ENCODE measurements at regions not wholly inside any gene's neighbourhood (a gene's known extent, or its start where the extent isn't known, plus 50 kb on each side); places are given as distances from the start of the nearest gene placed in this dataset.
"Not testable (repeated sequence)": the region's sequence is repeated elsewhere in the genome, so short reads cannot be mapped to it uniquely, and the experiment has no call there.

- DNase-seq: no peak
Observed at GRCh38 chr7:11221984-11222383, 248.3 kb downstream of the PHF14 start.

GRCh38 chr7:11224535-11224934 lies 250.9 kb downstream of the PHF14 start:
- no peak for DNase-seq

- no peak for DNase-seq
Observed at GRCh38 chr7:11228515-11228914, 254.8 kb downstream of the PHF14 start.

- no peak for DNase-seq
Observed at GRCh38 chr7:11231190-11231589, 257.5 kb downstream of the PHF14 start.

- DNase-seq: no peak
Observed at GRCh38 chr7:11232462-11232861, 258.8 kb downstream of the PHF14 start.

- no peak for DNase-seq
Observed at GRCh38 chr7:11233871-11234270, 260.2 kb downstream of the PHF14 start.

- DNase-seq: no peak
Observed at GRCh38 chr7:11235491-11235890, 261.8 kb downstream of the PHF14 start.

- DNase-seq: no peak
Observed at GRCh38 chr7:11236680-11237079, 263.0 kb downstream of the PHF14 start.

- DNase-seq: no peak
Observed at GRCh38 chr7:11237742-11238141, 264.1 kb downstream of the PHF14 start.

GRCh38 chr7:11239316-11239715 lies 265.6 kb downstream of the PHF14 start:
- DNase-seq: no peak

- no peak for DNase-seq
Observed at GRCh38 chr7:11243739-11244138, 270.1 kb downstream of the PHF14 start.

GRCh38 chr7:11244149-11244548 lies 270.5 kb downstream of the PHF14 start:
- no peak for DNase-seq

GRCh38 chr7:11247545-11247944 lies 273.9 kb downstream of the PHF14 start:
- DNase-seq: no peak

- no peak for DNase-seq
Observed at GRCh38 chr7:11251436-11251835, 277.8 kb downstream of the PHF14 start.

GRCh38 chr7:11252011-11252607 lies 278.4 kb downstream of the PHF14 start:
- DNase-seq: no peak

- no peak for DNase-seq
Observed at GRCh38 chr7:11252705-11253272, 279.1 kb downstream of the PHF14 start.

- DNase-seq: no peak
Observed at GRCh38 chr7:11256501-11256900, 282.8 kb downstream of the PHF14 start.

- no peak for DNase-seq
Observed at GRCh38 chr7:11261470-11261869, 287.8 kb downstream of the PHF14 start.

GRCh38 chr7:11266101-11266500 lies 292.4 kb downstream of the PHF14 start:
- DNase-seq: no peak

- DNase-seq: no peak
Observed at GRCh38 chr7:11272352-11272751, 298.7 kb downstream of the PHF14 start.

GRCh38 chr7:11274074-11274473 lies 300.4 kb downstream of the PHF14 start:
- no peak for DNase-seq

- no peak for DNase-seq
Observed at GRCh38 chr7:11281953-11282352, 308.3 kb downstream of the PHF14 start.

- DNase-seq: not testable (repeated sequence)
Observed at GRCh38 chr7:11283584-11283983, 309.9 kb downstream of the PHF14 start.

GRCh38 chr7:11290863-11291262 lies 317.2 kb downstream of the PHF14 start:
- DNase-seq: no peak

GRCh38 chr7:11294218-11294617 lies 320.5 kb downstream of the PHF14 start:
- no peak for DNase-seq

All from NCI-H524 treated with DMSO at 0.1 percent for 48 hours (cell line).